AG09319 (cell line): ENCODE measurements at regions not wholly inside any gene's neighbourhood (a gene's known extent, or its start where the extent isn't known, plus 50 kb on each side); places are given as distances from the start of the nearest gene placed in this dataset.
"Not testable (repeated sequence)": the region's sequence is repeated elsewhere in the genome, so short reads cannot be mapped to it uniquely, and the experiment has no call there.

Experiments
- DNase-seq: peaks from one replicate; pipeline ENCODE4 v3.0.0-alpha.2; 2010; ENCODE audit warnings: low read depth; ENCODE audit errors: extremely low read depth
- CTCF ChIP-seq: IDR thresholded peaks from 2 replicates; pipeline ENCODE4 v1.5.1; 2011; ENCODE audit warnings: low read depth, mild to moderate bottlenecking, inconsistent platforms, low read length, moderate library complexity

GRCh38 chr6:85240787-85241385, 209.0 kb upstream of the NT5E start:
- no peak for TF ChIP-seq CTCF
- no peak for DNase-seq

GRCh38 chr6:85237478-85237877, 212.4 kb upstream of the NT5E start:
- no peak for TF ChIP-seq CTCF
- DNase-seq, result no peak

- no peak for DNase-seq
These were observed 213.2 kb upstream of the NT5E start for GRCh38 chr6:85236636-85237035.

GRCh38 chr6:85227345-85227744, 222.5 kb upstream of the NT5E start:
- not testable (repeated sequence) for DNase-seq

More at GRCh38 chr6:85236636-85237035, 213.2 kb upstream of the NT5E start:
- TF ChIP-seq CTCF, result no peak

GRCh38 chr6:85212794-85213193, 237.1 kb upstream of the NT5E start:
- not testable (repeated sequence) for DNase-seq

GRCh38 chr6:85195243-85195642, 254.6 kb upstream of the NT5E start:
- no peak for DNase-seq
- no peak for TF ChIP-seq CTCF

- DNase-seq, result no peak
- no peak for TF ChIP-seq CTCF
These were observed 256.5 kb upstream of the NT5E start for GRCh38 chr6:85193339-85193738.

GRCh38 chr6:85192596-85192995, 257.3 kb upstream of the NT5E start:
- DNase-seq, result no peak
- TF ChIP-seq CTCF, result no peak
